Esophagus mucosa (tissue), 1 donor: ENCODE measurements at regions not wholly inside any gene's neighbourhood (a gene's known extent, or its start where the extent isn't known, plus 50 kb on each side); places are given as distances from the start of the nearest gene placed in this dataset.

Source experiments
- ATAC-seq: fragments of 200-7000 bp; cut with Tn5 transposase; one replicate; pipeline ENCODE4 v1.9.1; 2020
- donor health status: DM: yes; HTN: yes; CAD: no.

DNA sequence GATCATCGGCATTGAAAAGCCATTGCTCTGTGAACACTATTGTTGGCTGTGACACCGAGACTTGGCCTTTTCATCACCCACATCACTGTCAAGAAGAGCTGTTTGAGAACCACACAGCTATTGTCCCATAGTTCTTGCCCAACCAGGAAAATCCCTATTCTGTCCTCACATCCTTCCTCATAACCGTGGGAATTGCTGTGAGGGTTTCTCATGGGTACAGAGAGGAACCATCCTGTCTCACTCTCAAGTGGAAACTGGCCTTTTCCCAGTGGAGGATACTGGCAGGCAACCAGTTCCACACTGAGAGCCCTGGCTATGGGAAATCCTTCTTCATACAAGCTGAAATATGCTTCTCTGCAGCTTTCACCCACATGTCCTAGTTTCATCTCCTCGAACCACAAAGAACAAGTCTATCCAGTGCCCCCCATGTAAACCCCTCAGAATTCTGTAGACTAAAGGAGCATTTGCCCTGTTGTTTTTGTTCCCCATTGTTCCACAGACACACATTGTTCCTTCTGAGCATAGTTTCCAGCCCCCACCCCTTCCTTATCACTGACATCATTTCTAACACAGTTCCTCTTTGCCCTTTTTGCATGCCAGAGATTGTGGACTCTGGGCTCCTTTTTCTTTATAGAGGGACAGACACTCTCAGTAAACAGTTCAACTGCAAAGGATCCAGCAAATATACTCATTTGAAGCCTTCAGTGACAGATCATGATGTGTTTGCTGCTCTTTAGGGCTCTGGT lies 57.8 kb upstream of the C5orf46 start:
- ATAC-seq: peak; percentile 42

DNA sequence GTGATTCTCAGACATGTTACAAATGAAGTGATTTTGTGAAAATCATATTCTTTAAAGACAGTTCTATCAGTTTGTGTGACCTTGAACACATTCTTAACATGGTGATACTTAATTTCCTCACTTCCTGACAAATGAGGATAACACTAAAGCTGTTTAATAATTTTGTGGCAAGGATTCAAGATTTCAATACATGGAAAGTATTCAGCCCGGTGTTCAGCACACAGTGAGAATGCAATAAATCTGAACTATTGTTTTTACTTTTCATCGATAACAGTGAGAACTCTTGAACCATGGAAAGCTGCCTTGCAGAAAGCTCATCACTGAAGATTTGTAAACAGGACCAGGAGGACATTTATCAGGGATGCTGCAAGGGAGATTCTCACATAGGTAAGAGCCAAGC lies 57.1 kb upstream of the C5orf46 start:
- peak; percentile 11 for ATAC-seq

- ATAC-seq: peak; percentile 52
These were observed 54.9 kb upstream of the C5orf46 start for GRCh38 chr5:147961208-147961749.

DNA sequence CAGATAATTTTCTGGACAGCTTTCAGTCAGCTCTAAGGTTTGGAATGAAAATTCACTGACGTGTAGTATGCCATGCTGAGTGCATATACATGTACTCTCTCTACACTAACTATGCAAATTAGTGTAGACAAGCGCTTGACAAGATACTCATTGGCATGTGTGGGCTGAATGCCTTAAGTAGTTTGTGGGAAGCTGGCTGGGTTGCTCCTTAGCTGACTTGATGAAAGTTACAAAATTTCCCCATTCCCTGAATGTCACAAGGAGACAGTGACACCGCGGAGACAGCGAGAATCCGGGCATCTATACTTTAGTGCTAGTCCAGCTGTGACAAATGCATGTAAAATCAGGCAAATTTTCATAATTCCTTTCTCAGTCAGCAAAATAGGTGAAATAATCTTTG lies 51.6 kb upstream of the C5orf46 start:
- ATAC-seq: no peak

DNA sequence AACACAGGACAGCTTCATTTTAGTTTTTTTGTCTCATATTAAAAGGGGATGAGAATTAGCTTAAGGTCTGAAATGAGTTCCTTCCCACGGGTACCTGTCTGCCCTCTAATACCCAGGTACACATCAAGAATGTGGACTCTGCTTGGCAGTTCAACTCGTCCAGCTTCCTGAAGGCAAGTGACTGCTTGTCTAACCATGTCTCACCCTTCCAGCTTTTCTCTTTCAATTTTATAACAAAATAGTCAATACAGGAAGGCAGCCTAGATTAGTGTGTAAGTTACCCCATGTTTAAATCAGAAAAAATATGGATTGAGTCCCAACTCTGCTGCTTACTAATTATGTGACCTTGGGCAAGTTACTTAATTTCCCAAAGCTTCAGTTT lies 50.5 kb upstream of the C5orf46 start:
- ATAC-seq: peak; percentile 92

- ATAC-seq: peak; percentile 77
These were observed 49.9 kb upstream of the C5orf46 start for GRCh38 chr5:147956064-147956841.
